ENCODE measurements at regions not wholly inside any gene's neighbourhood (a gene's known extent, or its start where the extent isn't known, plus 50 kb on each side); places are given as distances from the start of the nearest gene placed in this dataset.

DNA sequence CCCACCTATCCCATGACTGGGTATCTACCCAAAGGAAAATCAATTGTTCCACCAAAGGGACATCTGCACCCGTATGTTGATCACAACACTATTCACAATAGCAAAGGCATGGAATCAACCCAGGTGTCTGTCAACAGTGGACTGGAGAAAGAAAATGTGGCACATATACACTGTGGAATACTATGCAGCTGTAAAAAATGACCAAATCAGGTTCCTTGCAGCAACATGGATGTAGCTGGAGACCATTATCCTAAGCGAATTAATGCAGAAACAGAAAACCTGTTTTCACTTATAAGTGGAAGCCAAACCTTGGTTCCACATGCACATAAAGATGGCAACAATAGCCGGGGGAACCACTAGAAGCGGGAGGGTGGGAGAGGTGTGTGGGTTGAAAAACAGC is 228.6 kb downstream of the UQCRFS1 start:
- CTCF ChIA-PET: no interaction called here
- POLR2A ChIA-PET: no interaction called here
- DNase-seq (ENCODE audit: extremely low spot score): no peak
- TF ChIP-seq, protein P1, sequence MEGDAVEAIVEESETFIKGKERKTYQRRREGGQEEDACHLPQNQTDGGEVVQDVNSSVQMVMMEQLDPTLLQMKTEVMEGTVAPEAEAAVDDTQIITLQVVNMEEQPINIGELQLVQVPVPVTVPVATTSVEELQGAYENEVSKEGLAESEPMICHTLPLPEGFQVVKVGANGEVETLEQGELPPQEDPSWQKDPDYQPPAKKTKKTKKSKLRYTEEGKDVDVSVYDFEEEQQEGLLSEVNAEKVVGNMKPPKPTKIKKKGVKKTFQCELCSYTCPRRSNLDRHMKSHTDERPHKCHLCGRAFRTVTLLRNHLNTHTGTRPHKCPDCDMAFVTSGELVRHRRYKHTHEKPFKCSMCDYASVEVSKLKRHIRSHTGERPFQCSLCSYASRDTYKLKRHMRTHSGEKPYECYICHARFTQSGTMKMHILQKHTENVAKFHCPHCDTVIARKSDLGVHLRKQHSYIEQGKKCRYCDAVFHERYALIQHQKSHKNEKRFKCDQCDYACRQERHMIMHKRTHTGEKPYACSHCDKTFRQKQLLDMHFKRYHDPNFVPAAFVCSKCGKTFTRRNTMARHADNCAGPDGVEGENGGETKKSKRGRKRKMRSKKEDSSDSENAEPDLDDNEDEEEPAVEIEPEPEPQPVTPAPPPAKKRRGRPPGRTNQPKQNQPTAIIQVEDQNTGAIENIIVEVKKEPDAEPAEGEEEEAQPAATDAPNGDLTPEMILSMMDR (IDR thresholded peaks at IDR 0.05; ENCODE audit: control extremely low read depth, extremely low read depth, low read depth, missing control alignments): no peak

DNA sequence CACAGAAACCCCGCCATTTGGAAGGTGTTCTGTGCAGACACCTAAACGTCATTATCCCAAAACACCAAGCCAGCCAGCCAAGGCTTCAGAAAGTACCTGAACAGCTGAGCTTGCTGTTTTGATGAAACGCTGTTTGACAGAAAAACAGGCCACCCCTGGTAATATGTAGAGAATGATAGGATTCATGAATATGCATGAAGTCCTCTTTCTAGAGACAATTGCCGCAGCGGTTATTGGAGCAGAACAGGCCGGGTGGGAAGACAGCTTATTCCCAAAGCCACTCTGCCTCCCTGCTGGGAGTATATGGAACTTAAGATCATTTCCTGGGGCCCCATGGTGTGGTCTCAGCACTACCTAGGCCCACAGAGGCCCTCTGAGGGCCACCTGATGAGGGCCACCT is 229.5 kb downstream of the UQCRFS1 start:
- ChIA-PET CTCF (interaction anchor here (1.4 kb wide), 1 partner anchor 18 kb away, joined by 3 read pairs; no protein-coding TSS in a partner anchor), POLR2A (no interaction called here)
- TF ChIP-seq, protein P1 (IDR thresholded peaks at IDR 0.05; ENCODE audit: control extremely low read depth, extremely low read depth, low read depth, missing control alignments): no peak
- no peak for DNase-seq (ENCODE audit: extremely low spot score)

DNA sequence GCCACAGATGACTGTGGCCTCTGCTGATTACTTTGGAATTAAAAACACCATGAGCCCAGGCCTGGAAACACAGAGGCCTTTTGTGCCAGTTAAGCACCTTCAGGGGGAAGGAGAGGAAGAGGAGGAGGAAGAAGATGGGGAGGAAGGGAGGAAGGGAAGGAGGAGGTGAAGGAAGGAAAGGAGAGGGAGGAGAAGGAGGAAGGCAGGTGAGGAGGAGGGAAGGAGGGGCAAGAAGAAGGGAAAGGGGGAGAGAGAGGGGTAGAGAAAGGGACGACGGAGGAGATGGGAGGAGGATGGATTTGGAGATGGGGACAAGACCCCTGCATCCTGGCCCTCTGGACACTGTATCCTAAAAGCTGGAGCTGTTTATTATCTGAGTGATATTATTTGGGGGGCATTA is 231.0 kb downstream of the UQCRFS1 start:
- no peak for DNase-seq (ENCODE audit: extremely low spot score)
- TF ChIP-seq, protein P1 (IDR thresholded peaks at IDR 0.05; ENCODE audit: control extremely low read depth, extremely low read depth, low read depth, missing control alignments): no peak
- ChIA-PET POLR2A (no interaction called here), CTCF (no interaction called here)

DNA sequence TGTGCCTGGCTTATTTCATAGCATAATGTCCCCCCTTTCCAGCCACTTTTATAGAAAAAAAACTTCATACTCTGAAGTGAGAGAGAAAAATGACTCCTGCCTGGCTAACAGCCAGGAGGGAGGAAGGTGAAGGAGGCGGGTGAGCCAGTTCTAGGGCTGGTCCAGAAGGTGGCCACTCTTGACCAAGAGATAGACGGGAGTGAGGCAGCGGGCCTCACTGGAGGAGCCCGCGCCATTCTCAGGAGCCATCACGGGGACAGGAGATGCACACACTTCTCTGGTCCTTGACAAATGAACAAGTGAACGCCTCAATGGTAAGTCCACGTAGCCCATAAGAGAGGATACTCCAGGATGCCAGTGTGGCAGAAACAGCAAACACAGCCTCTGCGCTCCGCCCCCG is 231.4 kb downstream of the UQCRFS1 start:
- CTCF ChIA-PET: no interaction called here
- TF ChIP-seq, protein P1 (IDR thresholded peaks at IDR 0.05; ENCODE audit: control extremely low read depth, extremely low read depth, low read depth, missing control alignments): no peak

DNA sequence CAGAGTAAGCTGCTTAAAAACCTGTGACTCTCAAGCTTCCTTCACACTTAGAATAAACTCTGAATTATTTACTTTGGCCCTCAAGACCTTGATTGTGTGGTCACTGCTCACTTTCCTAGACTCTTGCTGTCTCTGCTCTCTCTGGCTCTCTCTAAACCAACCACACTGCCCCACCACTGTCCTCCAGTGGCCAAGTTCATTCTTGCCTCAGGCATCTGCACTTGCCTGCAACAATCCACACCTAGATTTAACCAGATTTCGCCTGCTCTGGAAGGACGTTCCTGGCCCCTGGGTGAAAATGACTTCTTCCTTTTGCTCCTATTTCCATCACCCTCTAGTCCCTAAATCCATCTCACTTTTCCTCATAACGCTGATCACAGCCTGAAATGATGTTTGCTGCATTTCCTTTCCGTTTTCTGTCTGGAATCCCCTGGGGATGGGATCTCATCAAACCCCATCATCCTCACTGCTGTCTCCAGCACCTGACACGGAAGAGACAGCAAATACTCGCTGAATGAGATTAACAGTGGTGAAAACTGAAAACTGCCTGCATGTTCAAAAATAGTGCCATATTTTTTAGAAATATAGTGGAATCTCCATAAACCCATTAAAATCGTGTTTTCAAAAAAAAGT is 232.6 kb downstream of the UQCRFS1 start:
- ChIA-PET CTCF (no interaction called here), POLR2A (no interaction called here)
- TF ChIP-seq, protein P1 (IDR thresholded peaks at IDR 0.05; ENCODE audit: control extremely low read depth, extremely low read depth, low read depth, missing control alignments): no peak
- DNase-seq (ENCODE audit: extremely low spot score): no peak

More for the DNA sequence above, 231.4 kb downstream of the UQCRFS1 start:
- DNase-seq (ENCODE audit: extremely low spot score): no peak
- POLR2A ChIA-PET: no interaction called here

DNA sequence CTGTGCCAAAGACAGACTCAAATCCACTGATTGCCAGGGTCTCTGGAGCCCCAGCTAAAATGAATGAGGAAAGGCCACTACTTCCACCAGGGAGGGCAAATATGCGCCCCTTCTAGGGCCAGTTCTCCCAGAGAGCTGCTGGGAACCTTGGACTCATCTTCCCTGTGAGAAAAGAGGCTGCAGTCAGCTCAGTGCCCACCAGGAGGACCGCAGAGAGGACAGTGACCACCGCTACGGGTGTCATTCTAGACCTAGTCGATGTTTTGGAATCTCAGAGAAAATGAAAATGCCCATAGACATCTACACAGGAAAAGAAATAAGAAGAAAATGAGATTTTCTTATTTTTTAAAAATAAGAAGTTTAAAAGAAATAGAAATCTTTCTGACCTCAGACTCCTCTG is 235.1 kb downstream of the UQCRFS1 start:
- DNase-seq (ENCODE audit: extremely low spot score): no peak
- TF ChIP-seq, protein P1 (IDR thresholded peaks at IDR 0.05; ENCODE audit: control extremely low read depth, extremely low read depth, low read depth, missing control alignments): no peak
- POLR2A ChIA-PET: no interaction called here
- CTCF ChIA-PET: no interaction called here
